Body of pancreas (tissue), 4 donors: ENCODE measurements at regions not wholly inside any gene's neighbourhood (a gene's known extent, or its start where the extent isn't known, plus 50 kb on each side); places are given as distances from the start of the nearest gene placed in this dataset.

Experiments
- ATAC-seq: fragments of 150-250 bp; one replicate; pipeline ENCODE4 v1.9.1; 2016
- DNase-seq, 4 donors: peaks; one replicate each; pipeline ENCODE4 v3.0.0-alpha.2; 2019
- H3K27ac ChIP-seq, 4 donors: fragments of 200-600 bp; sonication (generic); 1 replicate in 3 of 4; 2 replicates in 1 of 4; pipeline versions ENCODE4 v1.5.1 to v1.6.1; 2016 to 2019; ENCODE audit warnings: mild to moderate bottlenecking in 1 of 4, mixed read lengths in 1 of 4, moderate library complexity in 1 of 4
- H3K27me3 ChIP-seq, 2 donors: fragments of 200-600 bp; sonication (generic); one replicate each; pipeline ENCODE4 v1.6.0; 2016; ENCODE audit warnings: mild to moderate bottlenecking in 1 of 2
- H3K36me3 ChIP-seq, 2 donors: fragments of 200-600 bp; sonication (generic); replicated peaks in 1 of 2; 2 replicates each; pipeline ENCODE4 v1.5.1; 2016; ENCODE audit warnings: low read depth in 2 of 2; ENCODE audit not compliant: insufficient read depth in 1 of 2
- H3K4me1 ChIP-seq: fragments of 200-600 bp; sonication (generic); one replicate; pipeline ENCODE4 v1.6.0; 2016
- H3K4me3 ChIP-seq, 2 donors: fragments of 200-600 bp; sonication (generic); 1 replicate in 1 of 2; 2 replicates in 1 of 2; pipeline ENCODE4 v1.5.1; 2016 to 2019
- H3K9me3 ChIP-seq, 3 donors: fragments of 200-600 bp; sonication (generic); 1 replicate in 2 of 3; 2 replicates in 1 of 3; pipeline ENCODE4 v1.5.1; 2016
- POLR2A ChIP-seq, 3 donors: fragments of 450-650 bp; IDR thresholded peaks; one replicate each; pipeline ENCODE4 v1.6.1; 2016; ENCODE audit warnings: antibody characterized with exemption in 3 of 3, mild to moderate bottlenecking in 2 of 3
- WGBS, 2 donors: methylation state at CpG; one replicate each; pipeline ENCODE4 v1.1.5; 2017; 5-methylcytosine and 5-hydroxymethylcytosine counted together
- intact Hi-C: fragments of 100-400 bp; cut with DNase I; formaldehyde crosslinking; loops from one replicate; pipeline ENCODE4 v1.15.1; 2023
- TF ChIP-seq, protein P1 (sequence below), 7 experiments: fragments of 450-650 bp in 4 of 7; fragments of 200-600 bp in 3 of 7; sonication (generic) in 3 of 7; IDR thresholded peaks; one replicate each; pipeline ENCODE4 v1.5.1; 2016 to 2019; ENCODE audit warnings: antibody characterized with exemption in 7 of 7

DNA sequence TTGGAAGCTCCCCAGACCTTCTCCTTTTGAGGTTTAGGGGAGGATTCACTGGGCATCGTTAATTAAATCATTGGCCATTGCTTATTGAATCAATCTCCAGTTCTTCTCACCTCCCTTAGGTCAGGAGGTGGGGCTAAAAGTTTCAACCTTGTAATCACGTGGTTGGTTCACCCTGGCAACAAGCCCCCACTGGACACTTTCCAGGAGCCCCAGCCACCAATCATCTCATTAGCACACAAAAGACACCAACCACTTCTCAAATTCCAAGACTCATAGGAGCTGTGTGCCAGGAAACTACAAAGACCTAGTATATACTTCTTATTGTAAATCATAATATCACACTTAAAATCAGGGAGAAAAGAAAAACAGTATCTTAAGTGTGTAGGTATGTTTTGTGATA is 94.6 kb upstream of the PLEKHA5 start:
- Histone ChIP-seq H3K9me3 (no peaks in the 10 kb centered on the region), H3K4me1 (no peaks in the 10 kb centered on the region), H3K4me3 (no peak overlapping the region), H3K36me3 (no peaks in the 10 kb centered on the region), H3K27me3 (no peaks in the 10 kb centered on the region), H3K27ac (no peak overlapping the region)
- DNase-seq (no peak), ATAC-seq (no peak)
- WGBS, 2 donors: 50% methylated on average over 2 of the region's 2 CpGs
- TF ChIP-seq, protein P1, sequence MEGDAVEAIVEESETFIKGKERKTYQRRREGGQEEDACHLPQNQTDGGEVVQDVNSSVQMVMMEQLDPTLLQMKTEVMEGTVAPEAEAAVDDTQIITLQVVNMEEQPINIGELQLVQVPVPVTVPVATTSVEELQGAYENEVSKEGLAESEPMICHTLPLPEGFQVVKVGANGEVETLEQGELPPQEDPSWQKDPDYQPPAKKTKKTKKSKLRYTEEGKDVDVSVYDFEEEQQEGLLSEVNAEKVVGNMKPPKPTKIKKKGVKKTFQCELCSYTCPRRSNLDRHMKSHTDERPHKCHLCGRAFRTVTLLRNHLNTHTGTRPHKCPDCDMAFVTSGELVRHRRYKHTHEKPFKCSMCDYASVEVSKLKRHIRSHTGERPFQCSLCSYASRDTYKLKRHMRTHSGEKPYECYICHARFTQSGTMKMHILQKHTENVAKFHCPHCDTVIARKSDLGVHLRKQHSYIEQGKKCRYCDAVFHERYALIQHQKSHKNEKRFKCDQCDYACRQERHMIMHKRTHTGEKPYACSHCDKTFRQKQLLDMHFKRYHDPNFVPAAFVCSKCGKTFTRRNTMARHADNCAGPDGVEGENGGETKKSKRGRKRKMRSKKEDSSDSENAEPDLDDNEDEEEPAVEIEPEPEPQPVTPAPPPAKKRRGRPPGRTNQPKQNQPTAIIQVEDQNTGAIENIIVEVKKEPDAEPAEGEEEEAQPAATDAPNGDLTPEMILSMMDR (IDR thresholded peaks at IDR 0.05): no peak
- no peak for TF ChIP-seq POLR2A (IDR thresholded peaks at IDR 0.05)
- intact Hi-C loops: no loop called here

DNA sequence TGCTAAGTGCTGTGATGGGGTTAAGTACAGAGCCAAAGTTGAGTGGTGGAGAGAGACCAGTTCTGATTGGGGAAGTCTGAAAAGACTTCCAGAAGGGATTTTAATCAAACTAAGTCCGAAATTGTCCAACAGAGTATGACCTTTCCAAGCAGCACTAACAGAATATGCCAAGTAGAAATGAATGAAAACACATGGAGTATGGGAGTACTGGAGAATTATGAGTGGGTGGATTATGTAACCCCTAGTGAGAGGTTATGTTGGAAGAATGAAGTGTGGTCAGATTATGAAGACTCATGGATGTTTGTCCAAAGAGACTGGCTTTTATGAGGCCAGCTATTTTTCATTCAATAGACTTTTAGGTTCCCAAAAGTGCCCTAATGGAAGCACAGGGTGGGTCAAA is 94.0 kb upstream of the PLEKHA5 start:
- H3K9me3 ChIP-seq: no peaks in the 10 kb centered on the region
- intact Hi-C loops: no loop called here
- H3K36me3 ChIP-seq: no peaks in the 10 kb centered on the region
- TF ChIP-seq, protein P1 (IDR thresholded peaks at IDR 0.05): no peak
- TF ChIP-seq POLR2A (IDR thresholded peaks at IDR 0.05): no peak
- H3K27ac ChIP-seq: no peak overlapping the region
- H3K27me3 ChIP-seq: no peaks in the 10 kb centered on the region
- WGBS, 2 donors: 47 to 62% methylated on average over 1 of the region's 1 CpG
- ATAC-seq: peak; percentile 59
- no peaks in the 10 kb centered on the region for H3K4me1 ChIP-seq
- DNase-seq: no peak
- no peak overlapping the region for H3K4me3 ChIP-seq

DNA sequence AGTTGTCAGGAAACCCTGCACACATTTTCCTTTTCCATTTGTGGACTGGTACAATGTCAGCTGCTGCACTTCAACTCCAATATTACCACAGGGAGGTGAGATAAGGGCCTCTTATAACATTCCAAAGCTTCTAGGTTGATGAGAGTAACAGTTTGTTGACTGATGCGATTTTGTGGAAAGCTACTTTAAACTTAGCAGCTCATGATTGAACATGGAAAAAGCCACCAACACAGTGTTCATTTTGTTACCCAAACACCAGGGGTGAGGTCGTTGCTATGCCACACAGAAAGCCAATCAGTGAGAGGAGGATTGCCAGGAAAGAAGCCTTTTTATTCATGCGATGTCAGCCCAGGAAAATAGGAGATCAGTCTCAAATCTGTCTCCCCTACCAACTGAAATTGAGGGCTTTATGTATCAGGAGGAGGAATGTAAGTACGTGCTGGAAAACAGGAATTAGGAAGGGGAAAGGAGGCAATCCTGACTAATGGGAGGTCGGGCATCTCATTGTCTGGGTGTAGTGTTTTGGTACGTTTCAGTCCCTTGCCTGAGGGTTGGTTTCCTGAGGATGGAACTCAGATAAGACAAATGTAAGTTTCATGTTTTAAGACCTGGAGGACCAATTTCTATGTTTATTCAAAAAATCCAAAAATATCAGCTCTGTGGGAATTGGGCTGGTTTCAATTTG is 92.7 kb upstream of the PLEKHA5 start:
- no peaks in the 10 kb centered on the region for H3K27me3 ChIP-seq
- no peaks in the 10 kb centered on the region for H3K36me3 ChIP-seq
- no peaks in the 10 kb centered on the region for H3K9me3 ChIP-seq
- ATAC-seq (no peak), DNase-seq (no peak)
- TF ChIP-seq, protein P1 (IDR thresholded peaks at IDR 0.05): no peak
- TF ChIP-seq POLR2A (IDR thresholded peaks at IDR 0.05): no peak
- no peak overlapping the region for H3K4me3 ChIP-seq
- intact Hi-C loops: no loop called here
- no peaks in the 10 kb centered on the region for H3K4me1 ChIP-seq
- no peak overlapping the region for H3K27ac ChIP-seq
- WGBS, 2 donors: 69 to 73% methylated on average over 6 of the region's 6 CpGs

- H3K9me3 ChIP-seq: no peaks in the 10 kb centered on the region
- DNase-seq (no peak), ATAC-seq (no peak)
- no peaks in the 10 kb centered on the region for H3K36me3 ChIP-seq
- no peaks in the 10 kb centered on the region for H3K4me1 ChIP-seq
- intact Hi-C loops: no loop called here
- no peak overlapping the region for H3K4me3 ChIP-seq
- H3K27ac ChIP-seq: no peak overlapping the region
- no peak for TF ChIP-seq POLR2A (IDR thresholded peaks at IDR 0.05)
- TF ChIP-seq, protein P1 (IDR thresholded peaks at IDR 0.05): no peak
- 71% methylated on average over 6 of the region's 6 CpGs for WGBS, 2 donors
- no peaks in the 10 kb centered on the region for H3K27me3 ChIP-seq
Observed at GRCh38 chr12:19038209-19038608, 91.3 kb upstream of the PLEKHA5 start.

- DNase-seq: no peak
- Histone ChIP-seq H3K27me3 (no peaks in the 10 kb centered on the region), H3K9me3 (no peaks in the 10 kb centered on the region), H3K4me1 (no peaks in the 10 kb centered on the region), H3K36me3 (no peaks in the 10 kb centered on the region), H3K27ac (no peak overlapping the region), H3K4me3 (no peak overlapping the region)
- TF ChIP-seq POLR2A (IDR thresholded peaks at IDR 0.05): no peak
- TF ChIP-seq, protein P1 (IDR thresholded peaks at IDR 0.05): no peak
- ATAC-seq: no peak
- intact Hi-C loops: no loop called here
- WGBS, 2 donors: 60 to 63% methylated on average over 3 of the region's 3 CpGs
Observed at GRCh38 chr12:19039515-19039914, 90.0 kb upstream of the PLEKHA5 start.
